Fibroblast of pulmonary artery (primary cell): ENCODE measurements at regions not wholly inside any gene's neighbourhood (a gene's known extent, or its start where the extent isn't known, plus 50 kb on each side); places are given as distances from the start of the nearest gene placed in this dataset.

Source experiments
- DNase-seq: peaks from one replicate; pipeline ENCODE4 v3.0.0-alpha.2; 2010; ENCODE audit warnings: low read depth
- H3K4me3 ChIP-seq: replicated peaks from 2 replicates; pipeline ENCODE4 v1.5.1; 2011; ENCODE audit warnings: low read depth, mild to moderate bottlenecking, control low read depth, low read length, moderate library complexity
- TF ChIP-seq, protein P1 (sequence below): IDR thresholded peaks from 2 replicates; pipeline ENCODE4 v1.5.1; 2011; ENCODE audit warnings: mild to moderate bottlenecking, control low read depth, low read length, inconsistent platforms; ENCODE audit errors: missing control alignments

- DNase-seq: no peak
- H3K4me3 ChIP-seq: no peak overlapping the region
- TF ChIP-seq, protein P1, sequence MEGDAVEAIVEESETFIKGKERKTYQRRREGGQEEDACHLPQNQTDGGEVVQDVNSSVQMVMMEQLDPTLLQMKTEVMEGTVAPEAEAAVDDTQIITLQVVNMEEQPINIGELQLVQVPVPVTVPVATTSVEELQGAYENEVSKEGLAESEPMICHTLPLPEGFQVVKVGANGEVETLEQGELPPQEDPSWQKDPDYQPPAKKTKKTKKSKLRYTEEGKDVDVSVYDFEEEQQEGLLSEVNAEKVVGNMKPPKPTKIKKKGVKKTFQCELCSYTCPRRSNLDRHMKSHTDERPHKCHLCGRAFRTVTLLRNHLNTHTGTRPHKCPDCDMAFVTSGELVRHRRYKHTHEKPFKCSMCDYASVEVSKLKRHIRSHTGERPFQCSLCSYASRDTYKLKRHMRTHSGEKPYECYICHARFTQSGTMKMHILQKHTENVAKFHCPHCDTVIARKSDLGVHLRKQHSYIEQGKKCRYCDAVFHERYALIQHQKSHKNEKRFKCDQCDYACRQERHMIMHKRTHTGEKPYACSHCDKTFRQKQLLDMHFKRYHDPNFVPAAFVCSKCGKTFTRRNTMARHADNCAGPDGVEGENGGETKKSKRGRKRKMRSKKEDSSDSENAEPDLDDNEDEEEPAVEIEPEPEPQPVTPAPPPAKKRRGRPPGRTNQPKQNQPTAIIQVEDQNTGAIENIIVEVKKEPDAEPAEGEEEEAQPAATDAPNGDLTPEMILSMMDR: no peak
Measured at GRCh38 chr4:13059019-13059418, 425.1 kb downstream of the RAB28 start.

DNA sequence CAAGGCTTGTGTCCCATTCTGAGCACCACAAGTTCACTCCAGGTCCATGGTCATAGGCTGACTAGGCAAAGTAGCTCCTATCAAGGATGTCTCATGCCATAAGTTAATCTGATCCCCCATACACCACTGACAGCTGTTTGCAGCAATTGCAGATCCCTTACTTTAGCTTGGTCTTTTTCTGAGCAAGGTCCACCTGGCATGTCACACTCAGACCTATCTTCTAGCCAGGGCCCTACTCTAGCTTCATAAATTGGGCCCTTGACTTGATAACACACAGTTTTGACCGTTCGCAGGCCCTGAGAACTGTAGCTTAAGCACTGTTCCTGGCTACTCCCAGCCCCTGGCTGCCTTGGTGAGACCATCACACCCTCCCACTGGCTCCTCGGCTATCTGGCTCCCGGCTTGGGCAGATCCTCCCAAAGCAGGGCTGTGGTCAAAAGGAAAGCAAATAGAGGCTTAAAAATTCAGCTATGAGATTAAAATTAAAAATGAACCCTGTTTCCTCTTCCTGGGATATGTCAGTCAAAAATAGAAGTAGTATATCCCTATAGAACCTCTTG lies 427.4 kb downstream of the RAB28 start:
- no peak overlapping the region for H3K4me3 ChIP-seq
- DNase-seq: no peak
- TF ChIP-seq, protein P1: no peak

DNA sequence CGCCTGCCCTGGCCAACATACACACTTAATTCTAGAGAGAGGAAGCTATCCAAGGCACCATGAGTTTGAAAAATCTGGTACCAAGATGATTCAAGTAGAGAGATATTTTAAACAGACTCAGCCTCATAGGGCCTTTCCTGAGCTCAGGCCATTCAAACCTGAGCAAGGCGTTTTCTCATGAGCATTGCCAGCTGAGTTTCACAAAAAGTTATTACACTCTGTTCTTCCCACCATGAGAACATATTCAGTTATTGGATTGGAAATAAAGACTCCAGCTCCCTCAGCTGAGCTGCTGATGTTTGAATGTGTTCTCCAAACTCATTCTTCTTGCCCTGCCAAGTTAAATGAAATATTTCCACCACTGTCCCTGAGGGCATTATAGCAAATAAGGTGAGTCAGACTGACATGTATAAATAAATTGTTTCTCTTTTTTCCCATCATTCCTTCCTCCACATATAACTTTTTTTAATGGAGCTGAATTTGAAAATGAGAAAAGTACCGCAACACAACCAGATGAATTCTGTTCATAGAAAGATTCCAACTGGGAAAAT lies 429.6 kb downstream of the RAB28 start:
- H3K4me3 ChIP-seq: no peak overlapping the region

GRCh38 chr4:13047591-13047990 lies 436.5 kb downstream of the RAB28 start:
- no peak overlapping the region for H3K4me3 ChIP-seq
- TF ChIP-seq, protein P1: no peak
- DNase-seq: no peak

More for the DNA sequence above, 429.6 kb downstream of the RAB28 start:
- TF ChIP-seq, protein P1: no peak
- DNase-seq: no peak

- no peak for DNase-seq
- TF ChIP-seq, protein P1: no peak
- no peak overlapping the region for H3K4me3 ChIP-seq
Measured at GRCh38 chr4:13036841-13037240, 447.3 kb downstream of the RAB28 start.

- DNase-seq: no peak
Measured at GRCh38 chr4:13032936-13033335, 451.2 kb downstream of the RAB28 start.

More at GRCh38 chr4:13032936-13033335, 451.2 kb downstream of the RAB28 start:
- H3K4me3 ChIP-seq: no peak overlapping the region
- TF ChIP-seq, protein P1: no peak
